C4-2B (cell line): ENCODE measurements at regions not wholly inside any gene's neighbourhood (a gene's known extent, or its start where the extent isn't known, plus 50 kb on each side); places are given as distances from the start of the nearest gene placed in this dataset.

ENCODE experiments used
- H3K27ac ChIP-seq: fragments of 450-650 bp; 2 replicates; pipeline ENCODE4 v1.5.1; 2017
- ZFX ChIP-seq: fragments of 450-650 bp; IDR thresholded peaks from 2 replicates; pipeline ENCODE4 v1.6.1; 2017
- TF ChIP-seq, protein P1 (sequence below): fragments of 450-650 bp; conservative IDR thresholded peaks from 2 replicates; pipeline ENCODE4 v1.5.1; 2017; ENCODE audit warnings: mild to moderate bottlenecking

DNA sequence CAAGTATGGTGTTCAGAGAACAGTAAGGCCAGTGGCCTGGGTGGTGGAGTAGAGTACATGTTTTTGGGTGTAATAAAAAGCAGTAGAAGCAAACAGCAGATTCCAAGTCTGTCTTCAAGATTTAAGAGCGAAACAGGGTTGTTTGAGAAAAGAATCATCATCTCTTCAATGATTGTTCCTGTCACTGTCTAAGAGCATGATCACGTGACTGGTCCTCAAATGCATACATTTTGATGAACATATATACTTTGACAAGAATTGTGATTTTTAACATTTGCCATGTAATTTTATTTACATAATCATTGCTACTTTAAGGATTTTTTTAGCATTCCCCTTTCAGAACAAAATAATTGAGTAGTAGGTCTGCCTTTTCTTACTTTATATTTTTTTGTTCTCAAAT lies 252.6 kb upstream of the GPR101 start:
- TF ChIP-seq, protein P1, sequence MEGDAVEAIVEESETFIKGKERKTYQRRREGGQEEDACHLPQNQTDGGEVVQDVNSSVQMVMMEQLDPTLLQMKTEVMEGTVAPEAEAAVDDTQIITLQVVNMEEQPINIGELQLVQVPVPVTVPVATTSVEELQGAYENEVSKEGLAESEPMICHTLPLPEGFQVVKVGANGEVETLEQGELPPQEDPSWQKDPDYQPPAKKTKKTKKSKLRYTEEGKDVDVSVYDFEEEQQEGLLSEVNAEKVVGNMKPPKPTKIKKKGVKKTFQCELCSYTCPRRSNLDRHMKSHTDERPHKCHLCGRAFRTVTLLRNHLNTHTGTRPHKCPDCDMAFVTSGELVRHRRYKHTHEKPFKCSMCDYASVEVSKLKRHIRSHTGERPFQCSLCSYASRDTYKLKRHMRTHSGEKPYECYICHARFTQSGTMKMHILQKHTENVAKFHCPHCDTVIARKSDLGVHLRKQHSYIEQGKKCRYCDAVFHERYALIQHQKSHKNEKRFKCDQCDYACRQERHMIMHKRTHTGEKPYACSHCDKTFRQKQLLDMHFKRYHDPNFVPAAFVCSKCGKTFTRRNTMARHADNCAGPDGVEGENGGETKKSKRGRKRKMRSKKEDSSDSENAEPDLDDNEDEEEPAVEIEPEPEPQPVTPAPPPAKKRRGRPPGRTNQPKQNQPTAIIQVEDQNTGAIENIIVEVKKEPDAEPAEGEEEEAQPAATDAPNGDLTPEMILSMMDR: no peak
- TF ChIP-seq ZFX: no peak
- H3K27ac ChIP-seq: no peak overlapping the region

DNA sequence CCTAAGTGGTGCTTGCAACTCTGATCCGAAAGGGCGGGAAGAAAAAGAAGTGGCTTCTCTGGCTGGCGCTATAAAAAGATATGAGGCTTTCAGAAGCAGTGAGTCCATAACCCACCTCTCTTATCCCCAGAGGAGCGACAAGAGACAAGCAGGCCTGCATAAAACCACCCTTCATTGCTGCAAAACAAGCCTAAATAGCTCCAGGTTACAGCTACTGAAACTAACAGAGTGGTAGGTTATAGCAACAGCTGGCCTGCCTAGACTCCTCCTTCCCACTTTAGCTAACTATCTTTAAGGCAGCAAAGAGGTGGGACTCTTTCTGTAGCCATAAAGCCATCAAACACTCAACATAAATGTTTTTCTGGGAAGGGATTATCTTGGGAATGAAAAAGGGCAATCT lies 245.0 kb upstream of the GPR101 start:
- TF ChIP-seq ZFX: no peak
- TF ChIP-seq, protein P1: no peak

DNA sequence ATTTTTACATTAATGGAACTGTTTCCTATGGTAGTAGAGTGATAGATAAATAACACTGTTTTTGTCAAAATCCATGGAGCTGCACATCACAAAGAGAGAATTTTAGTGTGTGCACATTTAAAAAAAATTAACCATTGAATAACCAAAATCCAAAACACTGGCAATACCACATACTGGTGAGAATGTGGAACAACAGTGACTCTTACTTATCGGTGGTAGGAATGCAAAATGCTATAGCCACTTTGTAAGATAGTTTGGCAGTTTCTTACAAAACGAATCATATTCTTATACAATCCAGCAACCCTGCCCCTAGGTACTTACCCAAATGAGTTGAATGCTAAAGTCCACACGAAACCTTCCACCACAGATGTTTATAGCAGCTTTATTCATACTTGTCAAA lies 229.6 kb upstream of the GPR101 start:
- TF ChIP-seq, protein P1: no peak
- TF ChIP-seq ZFX: no peak
- H3K27ac ChIP-seq: no peak overlapping the region

More for the DNA sequence above, 245.0 kb upstream of the GPR101 start:
- H3K27ac ChIP-seq: no peak overlapping the region

DNA sequence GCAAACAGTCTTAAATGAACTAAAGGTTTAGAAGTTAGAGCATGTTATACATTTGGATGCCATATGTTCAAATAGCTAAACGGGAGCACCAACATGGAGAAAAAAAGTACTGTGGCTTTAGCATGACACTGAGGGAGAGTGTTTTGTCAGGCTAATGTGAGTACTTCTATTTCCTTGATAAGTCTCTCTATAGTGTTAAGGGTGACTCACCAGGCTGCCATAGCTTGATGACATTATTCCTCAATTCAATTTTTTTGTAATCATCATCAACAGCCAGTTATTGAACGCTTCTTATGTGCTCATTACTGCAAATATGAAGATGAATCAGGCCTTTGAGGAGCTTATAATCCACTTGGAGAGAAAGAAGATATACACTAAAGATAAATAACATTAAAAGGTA lies 211.4 kb upstream of the GPR101 start:
- H3K27ac ChIP-seq: no peak overlapping the region
- TF ChIP-seq, protein P1: no peak
- TF ChIP-seq ZFX: no peak

DNA sequence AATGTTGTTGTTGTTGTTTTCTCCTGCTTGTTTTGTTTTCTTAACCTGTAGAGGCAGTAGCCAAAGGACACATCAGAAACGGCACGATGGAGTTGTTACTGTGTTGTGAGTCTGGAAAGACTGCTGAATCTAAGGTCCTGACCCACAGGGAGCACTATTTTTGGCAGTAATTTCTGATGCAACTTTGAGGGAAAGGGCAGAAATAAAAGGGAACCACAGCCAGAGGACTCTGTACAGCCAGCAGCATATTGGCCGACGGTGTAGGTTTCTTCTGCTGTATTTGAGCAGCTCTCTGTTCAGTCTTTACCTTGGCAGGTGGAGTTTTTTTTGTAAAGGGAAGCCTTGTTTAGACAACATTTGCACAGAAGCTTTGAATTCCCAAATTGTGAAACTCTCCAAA lies 203.0 kb upstream of the GPR101 start:
- TF ChIP-seq, protein P1: no peak
- no peak for TF ChIP-seq ZFX
- H3K27ac ChIP-seq: no peak overlapping the region

DNA sequence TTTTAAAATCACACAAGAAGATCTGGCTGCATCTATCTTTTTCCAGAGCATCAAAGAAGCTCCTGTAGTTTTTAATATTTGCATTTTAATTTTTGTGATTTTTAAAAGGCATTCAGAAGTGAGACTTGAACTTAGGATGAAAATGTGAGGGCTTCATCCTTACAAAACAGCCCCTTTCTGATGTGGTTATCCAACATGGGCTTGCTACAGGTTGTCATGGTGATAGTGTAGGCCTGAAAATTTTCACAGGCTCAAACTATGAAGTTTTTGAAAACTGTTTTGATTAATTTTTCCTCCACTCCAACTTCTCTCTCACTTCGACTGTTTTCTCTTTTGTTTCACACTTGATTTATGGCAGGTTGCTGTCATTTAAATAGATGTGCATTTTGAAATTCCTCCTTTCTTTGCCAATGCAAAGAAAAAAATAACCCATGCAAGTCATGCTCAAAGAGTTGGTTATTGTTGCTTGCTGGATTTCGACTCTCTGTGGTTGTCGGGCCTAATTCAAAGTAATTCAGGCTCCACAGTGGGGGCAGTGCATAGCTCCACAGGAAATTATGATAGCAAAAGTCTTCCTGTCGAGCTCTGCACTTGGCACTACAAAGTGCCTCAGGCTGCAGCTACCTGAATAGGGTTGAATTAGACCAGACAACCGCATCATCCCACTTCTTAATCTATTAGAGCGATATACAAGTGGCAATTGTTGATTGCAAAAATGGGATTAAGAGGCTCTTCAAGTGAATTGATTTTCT lies 201.0 kb upstream of the GPR101 start:
- TF ChIP-seq, protein P1: no peak
- TF ChIP-seq ZFX: no peak
- no peak overlapping the region for H3K27ac ChIP-seq

DNA sequence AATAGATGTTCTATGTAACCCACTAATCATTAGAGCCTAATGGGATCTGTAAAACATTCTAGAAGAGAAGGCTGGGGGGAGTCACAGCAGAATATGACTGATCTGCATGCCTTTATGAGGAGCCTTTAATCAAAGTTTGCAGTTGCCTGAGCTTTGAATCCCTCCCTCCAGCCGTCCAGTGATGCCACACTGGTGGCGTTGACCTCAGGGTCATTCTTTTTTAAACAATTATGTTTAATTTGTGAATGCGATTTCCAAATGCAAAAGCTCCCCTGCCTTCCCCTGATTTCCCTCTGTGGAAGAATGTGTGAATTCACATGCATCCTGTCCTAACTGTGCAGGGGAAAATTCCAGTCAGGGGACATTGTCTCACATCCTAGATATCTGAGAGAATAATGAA lies 199.7 kb upstream of the GPR101 start:
- TF ChIP-seq, protein P1: no peak
- no peak for TF ChIP-seq ZFX
- H3K27ac ChIP-seq: no peak overlapping the region
